ENCODE measurements at regions not wholly inside any gene's neighbourhood (a gene's known extent, or its start where the extent isn't known, plus 50 kb on each side); places are given as distances from the start of the nearest gene placed in this dataset.

GRCh38 chr20:7660165-7660564, 280.1 kb downstream of the HAO1 start:
- no peak for TF ChIP-seq CTCF (conservative IDR thresholded peaks at IDR 0.05; ENCODE audit: low read depth, low read length)
- no peak overlapping the region for H3K4me3 ChIP-seq (ENCODE audit: low read length)
- no peak for DNase-seq (ENCODE audit: low read depth)

GRCh38 chr20:7665376-7665775, 274.9 kb downstream of the HAO1 start:
- no peak overlapping the region for H3K4me3 ChIP-seq (ENCODE audit: low read length)
- no peak for DNase-seq (ENCODE audit: low read depth)
- TF ChIP-seq CTCF (conservative IDR thresholded peaks at IDR 0.05; ENCODE audit: low read depth, low read length): no peak

- TF ChIP-seq CTCF (conservative IDR thresholded peaks at IDR 0.05; ENCODE audit: low read depth, low read length): no peak
- H3K4me3 ChIP-seq (ENCODE audit: low read length): no peak overlapping the region
Measured at GRCh38 chr20:7667194-7667593, 273.1 kb downstream of the HAO1 start.

GRCh38 chr20:7672571-7672970, 267.7 kb downstream of the HAO1 start:
- H3K4me3 ChIP-seq (ENCODE audit: low read length): no peak overlapping the region
- no peak for TF ChIP-seq CTCF (conservative IDR thresholded peaks at IDR 0.05; ENCODE audit: low read depth, low read length)
- no peak for DNase-seq (ENCODE audit: low read depth)

More at GRCh38 chr20:7667194-7667593, 273.1 kb downstream of the HAO1 start:
- DNase-seq (ENCODE audit: low read depth): no peak

- no peak for TF ChIP-seq CTCF (conservative IDR thresholded peaks at IDR 0.05; ENCODE audit: low read depth, low read length)
- no peak overlapping the region for H3K4me3 ChIP-seq (ENCODE audit: low read length)
- DNase-seq (ENCODE audit: low read depth): no peak
Measured at GRCh38 chr20:7673841-7674240, 266.4 kb downstream of the HAO1 start.

- no peak overlapping the region for H3K4me3 ChIP-seq (ENCODE audit: low read length)
- no peak for DNase-seq (ENCODE audit: low read depth)
- TF ChIP-seq CTCF (conservative IDR thresholded peaks at IDR 0.05; ENCODE audit: low read depth, low read length): no peak
Measured at GRCh38 chr20:7682916-7683315, 257.3 kb downstream of the HAO1 start.

GRCh38 chr20:7687065-7687464, 253.2 kb downstream of the HAO1 start:
- DNase-seq (ENCODE audit: low read depth): no peak
- TF ChIP-seq CTCF (conservative IDR thresholded peaks at IDR 0.05; ENCODE audit: low read depth, low read length): no peak
- H3K4me3 ChIP-seq (ENCODE audit: low read length): no peak overlapping the region

All from retinal pigment epithelial cell (primary cell).